NCI-H1694 (cell line): ENCODE measurements at regions not wholly inside any gene's neighbourhood (a gene's known extent, or its start where the extent isn't known, plus 50 kb on each side); places are given as distances from the start of the nearest gene placed in this dataset.
"Not testable (repeated sequence)": the region's sequence is repeated elsewhere in the genome, so short reads cannot be mapped to it uniquely, and the experiment has no call there.

Source experiments
- DNase-seq: peaks from one replicate; lab custom pipeline; 2025; lab: John Stamatoyannopoulos, UW

- no peak for DNase-seq
Observed at GRCh38 chr7:131858611-131859010, 302.2 kb upstream of the PODXL start.

- DNase-seq, result no peak
Observed at GRCh38 chr7:131849472-131849871, 293.0 kb upstream of the PODXL start.

- DNase-seq, result no peak
Observed at GRCh38 chr7:131848033-131848432, 291.6 kb upstream of the PODXL start.

DNA sequence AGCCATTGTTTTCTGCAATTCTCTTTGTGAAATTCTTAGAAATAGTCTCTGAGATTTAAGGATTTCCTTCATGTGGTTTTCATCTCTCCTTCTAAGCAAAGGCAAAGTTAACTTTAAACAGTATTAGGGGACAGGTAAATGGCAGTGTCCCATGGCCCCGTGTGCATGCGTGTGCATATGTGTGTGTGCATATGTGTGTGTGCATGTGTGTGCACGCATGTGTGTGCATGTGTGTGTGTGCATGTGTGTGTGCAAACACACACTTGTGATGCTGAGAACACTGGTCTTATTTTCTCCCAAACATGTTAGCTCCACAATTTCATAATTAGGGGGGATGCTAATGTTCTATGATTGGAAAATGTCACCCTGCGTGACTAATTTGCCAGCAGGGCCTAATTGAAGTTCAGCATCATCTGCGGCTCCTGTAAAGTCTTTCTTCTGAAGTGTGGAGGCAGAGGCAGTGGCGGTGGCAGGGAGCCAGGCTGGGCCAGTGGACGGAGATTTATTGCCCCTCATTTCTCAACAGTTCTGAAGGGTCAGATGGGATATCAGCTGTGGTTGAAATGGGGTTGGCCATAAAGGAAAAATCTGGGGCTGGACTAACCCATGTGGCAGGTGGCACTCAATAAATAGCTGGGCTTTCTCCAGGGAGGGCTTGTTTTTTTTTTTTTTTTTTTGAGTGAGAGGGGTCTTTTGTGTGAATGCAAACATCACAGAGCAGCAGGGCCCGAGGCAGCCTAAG, 289.3 kb upstream of the PODXL start:
- peak; percentile 54 for DNase-seq

GRCh38 chr7:131844369-131844768, 287.9 kb upstream of the PODXL start:
- peak; percentile 90 for DNase-seq

DNA sequence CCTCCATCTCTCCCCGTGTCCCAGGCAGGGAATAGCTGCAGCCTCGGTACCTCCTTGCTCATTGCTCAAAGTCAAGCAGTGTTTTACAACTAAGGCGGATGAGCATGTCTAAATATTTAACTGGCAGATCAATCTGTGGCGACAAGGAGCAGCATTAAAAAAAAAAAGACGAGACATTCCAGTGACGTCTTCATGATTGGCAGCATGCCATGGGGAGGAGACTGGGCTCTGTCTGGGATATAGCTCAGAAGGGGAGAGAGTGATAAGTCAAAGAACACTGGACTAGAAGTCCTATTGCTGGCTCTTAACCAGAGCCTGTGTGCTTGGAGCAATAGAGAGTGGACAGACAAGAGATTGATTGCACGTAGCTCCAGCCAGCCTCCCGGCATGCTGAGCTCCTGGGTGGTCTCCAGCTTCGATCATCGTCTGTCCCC, 287.5 kb upstream of the PODXL start:
- DNase-seq, result peak; percentile 59

DNA sequence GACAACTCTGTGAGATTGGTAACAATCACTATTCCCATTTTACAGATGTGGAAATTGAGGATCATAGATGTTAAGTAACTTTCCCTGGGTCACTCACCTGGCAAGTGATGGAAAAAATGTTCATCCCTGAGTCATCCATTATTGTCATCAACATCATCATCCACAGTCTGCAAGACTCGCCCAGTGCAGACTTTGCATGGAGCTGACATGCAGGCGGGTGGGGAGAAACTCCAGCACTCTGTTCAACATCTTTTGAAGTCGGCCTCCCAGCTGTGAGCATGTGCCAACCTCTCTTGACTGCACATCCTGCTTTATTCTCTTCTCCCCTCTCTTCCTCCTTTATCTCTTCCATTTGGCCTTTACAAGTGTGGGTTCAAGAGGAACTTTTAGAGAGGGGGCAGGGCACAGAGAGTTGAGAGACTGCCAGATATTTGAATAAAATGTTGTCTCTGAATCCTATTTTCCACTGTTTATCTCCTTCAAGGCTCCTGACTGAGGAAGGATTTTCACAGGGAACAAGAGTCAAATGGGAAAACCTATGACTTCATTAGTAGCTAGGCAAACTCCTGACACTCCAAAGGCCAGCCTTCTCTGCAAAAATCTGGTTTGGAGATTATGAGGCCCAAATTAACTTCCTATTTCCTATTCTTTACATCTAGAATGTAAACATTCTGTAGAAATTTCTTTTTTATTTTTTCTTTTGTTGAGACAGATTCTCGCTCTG, 283.7 kb upstream of the PODXL start:
- no peak for DNase-seq

DNA sequence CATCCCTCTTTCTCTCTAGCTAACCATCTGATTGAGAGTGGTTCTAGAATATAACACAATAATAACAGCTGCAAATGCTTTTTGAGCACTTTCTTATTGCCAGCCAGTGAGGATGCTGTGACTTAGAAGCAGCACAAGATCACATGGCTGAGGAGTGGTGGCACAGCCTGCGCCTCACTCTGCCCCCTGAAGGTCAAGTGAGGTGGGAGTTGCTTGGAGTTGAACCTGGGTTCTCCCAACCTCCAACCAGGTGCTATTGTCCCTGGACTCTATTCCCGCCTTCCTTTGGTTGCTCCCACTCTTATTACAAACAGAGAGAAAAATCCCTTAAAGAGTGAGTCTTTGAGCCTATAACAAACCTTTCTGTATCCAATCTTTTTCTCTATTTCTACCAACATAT, 280.3 kb upstream of the PODXL start:
- DNase-seq, result no peak

DNA sequence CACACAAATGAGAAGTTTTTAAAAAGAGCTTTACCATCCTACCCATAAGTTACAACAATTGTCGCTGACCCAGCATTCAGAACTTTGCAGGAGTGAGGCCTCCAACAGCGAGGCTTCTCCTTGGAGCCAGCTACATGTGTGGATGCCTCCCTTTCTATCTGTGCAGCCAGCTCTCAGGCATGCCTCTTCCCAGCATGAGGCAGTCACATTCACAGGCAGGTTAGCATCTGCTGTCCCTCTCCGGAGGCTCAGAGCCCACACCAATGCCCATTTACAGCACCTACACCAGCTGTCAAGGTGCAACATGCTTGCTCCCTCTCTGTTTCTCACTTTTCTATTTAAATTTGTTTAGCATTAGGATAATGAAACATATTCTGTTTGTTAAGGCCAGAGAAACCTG, 278.7 kb upstream of the PODXL start:
- DNase-seq, result peak; percentile 35

- DNase-seq, result no peak
Observed at GRCh38 chr7:131830681-131831080, 274.3 kb upstream of the PODXL start.

DNA sequence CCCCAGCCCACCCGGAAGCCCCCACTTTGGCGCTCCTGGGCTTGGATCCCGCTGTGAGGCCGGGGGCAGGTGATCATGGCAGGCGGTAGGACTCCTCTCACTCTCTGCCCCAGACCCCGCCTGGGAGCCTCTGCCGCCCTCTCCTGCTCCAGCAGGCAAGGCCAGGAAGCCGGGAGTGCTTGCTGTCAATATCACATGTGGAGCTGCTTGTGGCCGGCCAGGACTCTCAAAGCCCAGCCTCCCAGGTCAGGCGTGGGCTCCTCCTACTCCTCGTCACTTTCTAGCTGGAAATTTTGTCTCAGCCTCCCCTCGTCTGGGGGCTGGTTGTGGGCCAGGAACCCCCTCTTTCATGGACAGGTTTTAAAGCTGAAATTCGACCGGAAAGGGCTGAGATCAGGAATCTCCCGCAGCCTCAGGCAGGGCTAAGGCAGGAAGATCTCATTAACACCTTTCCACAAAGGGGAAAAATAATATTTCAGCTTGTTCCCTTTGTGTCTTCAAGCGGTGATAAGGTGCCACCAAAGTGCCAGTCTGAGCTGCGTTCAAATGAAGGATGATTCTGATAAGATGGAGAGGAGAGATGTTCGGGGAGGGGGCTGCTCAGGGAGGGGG, 273.6 kb upstream of the PODXL start:
- no peak for DNase-seq

- DNase-seq, result no peak
Observed at GRCh38 chr7:131827421-131827820, 271.0 kb upstream of the PODXL start.

DNA sequence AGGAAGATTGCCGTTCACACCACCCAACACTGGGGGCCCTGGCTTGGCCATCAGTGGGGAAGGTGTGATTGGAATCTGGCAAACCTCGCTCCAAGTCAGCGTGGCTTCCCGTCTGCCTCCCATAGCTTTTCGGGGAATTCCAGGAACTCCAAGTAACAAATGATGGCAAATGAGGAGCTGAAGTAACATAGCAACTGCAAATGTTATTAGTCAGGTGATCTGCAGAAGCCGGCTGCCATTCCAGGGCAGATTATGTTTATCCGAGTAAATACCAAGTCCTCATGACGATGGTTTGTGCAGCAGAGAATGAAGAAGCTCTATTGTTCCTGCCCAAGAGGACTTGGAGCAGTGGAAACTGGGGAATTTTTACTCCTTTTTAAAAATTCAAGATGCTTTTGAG, 270.5 kb upstream of the PODXL start:
- DNase-seq, result no peak

- not testable (repeated sequence) for DNase-seq
Observed at GRCh38 chr7:131823961-131824440, 267.6 kb upstream of the PODXL start.

- no peak for DNase-seq
Observed at GRCh38 chr7:131819891-131820290, 263.5 kb upstream of the PODXL start.

DNA sequence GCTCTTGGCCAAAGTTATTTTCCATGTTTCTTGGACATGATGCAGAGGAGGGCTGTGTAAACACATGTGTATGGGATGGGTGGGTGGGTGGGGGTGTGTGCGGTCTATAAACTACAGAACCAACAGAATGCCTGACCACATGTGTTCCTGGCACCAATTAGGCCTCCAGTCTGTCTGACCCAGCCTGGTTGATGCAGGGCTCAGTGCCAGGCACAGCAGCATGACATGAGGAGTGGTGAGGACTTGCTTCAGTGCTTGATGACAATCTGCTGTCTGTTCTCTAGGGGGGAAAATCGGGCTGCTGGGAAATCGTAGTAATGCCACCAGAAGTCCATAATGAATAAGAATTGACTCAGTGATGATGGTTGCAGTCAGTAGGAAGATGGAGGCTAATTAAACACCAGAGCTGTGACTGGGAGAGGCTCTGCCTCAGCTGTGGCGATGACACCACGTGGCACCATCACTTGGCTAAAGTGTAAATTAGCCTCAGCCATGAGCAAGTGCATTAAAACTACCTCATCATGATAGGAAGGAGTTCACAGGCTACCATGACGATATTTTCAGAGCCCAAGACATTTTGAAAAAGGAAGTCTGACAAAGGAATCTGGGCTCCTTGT, 260.1 kb upstream of the PODXL start:
- DNase-seq, result peak; percentile 89

GRCh38 chr7:131808736-131809135, 252.3 kb upstream of the PODXL start:
- DNase-seq, result no peak

DNA sequence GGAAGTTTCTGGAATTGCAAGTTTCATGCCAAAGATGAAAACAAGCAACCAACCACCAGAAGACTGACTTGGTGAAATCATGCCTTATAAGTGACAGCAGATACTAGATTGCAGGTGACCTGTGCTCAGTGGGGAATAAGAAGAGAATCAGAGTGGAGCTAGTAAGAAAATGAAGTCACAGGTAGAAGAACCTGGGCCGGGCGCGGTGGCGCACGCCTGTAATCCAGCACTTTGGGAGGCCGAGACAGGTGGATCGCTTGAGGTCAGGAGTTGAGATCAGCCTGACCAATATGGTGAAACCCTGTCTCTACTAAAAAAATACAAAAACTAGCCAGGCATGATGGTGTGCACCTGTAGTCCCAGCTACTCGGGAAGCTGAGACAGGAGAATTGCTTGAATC, 251.7 kb upstream of the PODXL start:
- not testable (repeated sequence) for DNase-seq

- DNase-seq, result no peak
Observed at GRCh38 chr7:131803816-131804215, 247.4 kb upstream of the PODXL start.

GRCh38 chr7:131802195-131802864, 245.9 kb upstream of the PODXL start:
- DNase-seq, result no peak

- DNase-seq, result no peak
Observed at GRCh38 chr7:131800531-131800930, 244.1 kb upstream of the PODXL start.

DNA sequence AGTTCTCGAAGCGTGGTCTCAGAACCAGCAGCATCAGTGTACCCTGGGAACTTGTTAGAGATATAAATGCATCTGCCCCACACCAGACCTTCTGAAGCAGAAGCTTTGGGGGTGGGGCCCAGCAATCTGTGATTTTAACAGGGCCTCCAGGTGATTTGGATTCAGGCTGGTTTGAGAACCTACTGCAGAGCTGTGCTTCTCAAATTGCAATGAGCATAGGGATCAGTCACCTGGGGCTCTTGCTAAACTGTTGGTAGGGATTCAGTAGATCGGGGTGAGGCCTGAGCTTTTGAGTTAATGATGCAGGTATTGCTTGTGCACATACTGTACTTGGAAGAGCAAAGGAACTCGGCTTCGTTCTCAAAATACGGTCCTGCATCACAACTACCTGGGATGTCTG, 243.6 kb upstream of the PODXL start:
- no peak for DNase-seq
